ENCODE measurements at regions not wholly inside any gene's neighbourhood (a gene's known extent, or its start where the extent isn't known, plus 50 kb on each side); places are given as distances from the start of the nearest gene placed in this dataset.

DNA sequence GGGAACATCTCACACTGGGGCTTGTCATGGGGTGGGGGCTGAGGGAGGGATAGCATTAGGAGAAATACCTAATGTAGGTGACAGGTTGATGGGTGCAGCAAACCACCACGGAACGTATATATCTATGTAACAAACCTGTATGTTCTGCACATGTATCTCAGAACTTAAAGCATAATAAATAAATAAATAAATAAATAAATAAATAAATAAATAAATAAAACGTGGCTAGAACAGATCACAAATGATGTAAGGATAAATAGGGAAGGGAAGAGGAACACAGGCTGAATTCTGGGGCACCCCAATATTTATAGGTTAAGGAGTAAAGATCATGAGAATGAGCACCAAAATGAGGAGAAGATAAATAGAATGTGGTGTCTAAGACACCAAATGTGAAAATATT lies 592.2 kb downstream of the AMY1C start:
- no peak for TF ChIP-seq POLR2A (IDR thresholded peaks at IDR 0.05)
- TF ChIP-seq, protein P1, sequence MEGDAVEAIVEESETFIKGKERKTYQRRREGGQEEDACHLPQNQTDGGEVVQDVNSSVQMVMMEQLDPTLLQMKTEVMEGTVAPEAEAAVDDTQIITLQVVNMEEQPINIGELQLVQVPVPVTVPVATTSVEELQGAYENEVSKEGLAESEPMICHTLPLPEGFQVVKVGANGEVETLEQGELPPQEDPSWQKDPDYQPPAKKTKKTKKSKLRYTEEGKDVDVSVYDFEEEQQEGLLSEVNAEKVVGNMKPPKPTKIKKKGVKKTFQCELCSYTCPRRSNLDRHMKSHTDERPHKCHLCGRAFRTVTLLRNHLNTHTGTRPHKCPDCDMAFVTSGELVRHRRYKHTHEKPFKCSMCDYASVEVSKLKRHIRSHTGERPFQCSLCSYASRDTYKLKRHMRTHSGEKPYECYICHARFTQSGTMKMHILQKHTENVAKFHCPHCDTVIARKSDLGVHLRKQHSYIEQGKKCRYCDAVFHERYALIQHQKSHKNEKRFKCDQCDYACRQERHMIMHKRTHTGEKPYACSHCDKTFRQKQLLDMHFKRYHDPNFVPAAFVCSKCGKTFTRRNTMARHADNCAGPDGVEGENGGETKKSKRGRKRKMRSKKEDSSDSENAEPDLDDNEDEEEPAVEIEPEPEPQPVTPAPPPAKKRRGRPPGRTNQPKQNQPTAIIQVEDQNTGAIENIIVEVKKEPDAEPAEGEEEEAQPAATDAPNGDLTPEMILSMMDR (IDR thresholded peaks at IDR 0.05) = no peak
